SK-N-SH (cell line): ENCODE measurements at regions not wholly inside any gene's neighbourhood (a gene's known extent, or its start where the extent isn't known, plus 50 kb on each side); places are given as distances from the start of the nearest gene placed in this dataset.

ENCODE experiments used
- CTCF ChIA-PET: fragments of 300-600, 350-600 bp; formaldehyde crosslinking; extraction: SDS; loops from one replicate; lab custom pipeline; 2021; lab: Yijun Ruan, JAX
- POLR2A ChIA-PET: fragments of 350-600 bp; sonication (Branson Sonifier 250); formaldehyde crosslinking; extraction: SDS; loops from one replicate; lab custom pipeline; 2020; ENCODE audit warnings: antibody characterized with exemption, inconsistent platforms; lab: Yijun Ruan, JAX
- DNase-seq: peaks from one replicate; pipeline ENCODE4 v3.0.0; 2012
- H2AFZ ChIP-seq: fragments of 200-600 bp; sonication (generic); 2 replicates; pipeline ENCODE4 v1.8.1; 2016; ENCODE audit warnings: antibody characterized with exemption, mild to moderate bottlenecking, low read depth
- H3F3A ChIP-seq: fragments of 200-600 bp; sonication (generic); replicated peaks from 2 replicates; pipeline ENCODE3; 2016; ENCODE audit warnings: antibody characterized with exemption, mild to moderate bottlenecking; ENCODE audit not compliant: insufficient read depth
- H3K27ac ChIP-seq, 2 experiments: fragments of 200-500 bp in 1 of 2; fragments of 200-600 bp in 1 of 2; sonication (Bioruptor generic) in 1 of 2; sonication (generic), shearing (Covaris generic) in 1 of 2; 2 replicates each; pipeline versions ENCODE4 v1.5.1 to v1.6.1; 2014 to 2016; ENCODE audit warnings: low read depth in 2 of 2, inconsistent platforms in 1 of 2, low read length in 1 of 2, mild to moderate bottlenecking in 1 of 2, mixed read lengths in 1 of 2
- H3K27me3 ChIP-seq: fragments of 200-600 bp; sonication (generic), shearing (Covaris generic); 2 replicates; pipeline ENCODE4 v1.6.1; 2016; ENCODE audit warnings: mixed run types; ENCODE audit not compliant: insufficient read depth
- H3K36me3 ChIP-seq, 2 experiments: fragments of 200-500 bp in 1 of 2; fragments of 200-600 bp in 1 of 2; sonication (Bioruptor generic) in 1 of 2; sonication (generic) in 1 of 2; replicated peaks in 1 of 2; 2 replicates each; pipeline versions ENCODE3 to v1.5.1; 2014 to 2016; ENCODE audit warnings: low read length in 1 of 2, mild to moderate bottlenecking in 1 of 2; ENCODE audit not compliant: insufficient read depth in 2 of 2, control insufficient read depth in 1 of 2
- H3K4me1 ChIP-seq, 2 experiments: fragments of 200-500 bp in 1 of 2; fragments of 200-600 bp in 1 of 2; sonication (Bioruptor generic) in 1 of 2; sonication (generic), shearing (Covaris generic) in 1 of 2; 2 replicates each; pipeline versions ENCODE4 v1.5.1 to v1.6.1; 2014 to 2016; ENCODE audit warnings: low read depth in 1 of 2, low read length in 1 of 2, mixed run types in 1 of 2; ENCODE audit not compliant: insufficient read depth in 2 of 2, control insufficient read depth in 1 of 2
- H3K4me2 ChIP-seq: fragments of 200-600 bp; sonication (generic), shearing (Covaris generic); 2 replicates; pipeline ENCODE4 v1.6.1; 2017; ENCODE audit warnings: mixed run types
- H3K4me3 ChIP-seq, 2 experiments: fragments of 200-500 bp in 1 of 2; fragments of 200-600 bp in 1 of 2; sonication (Bioruptor generic) in 1 of 2; sonication (generic), shearing (Covaris generic) in 1 of 2; 2 replicates each; pipeline versions ENCODE4 v1.5.1 to v1.8.1; 2014 to 2016; ENCODE audit warnings: low read depth in 2 of 2, inconsistent platforms in 1 of 2, low read length in 1 of 2, mild to moderate bottlenecking in 1 of 2, mixed read lengths in 1 of 2, moderate library complexity in 1 of 2
- H3K79me2 ChIP-seq: fragments of 200-600 bp; sonication (generic); 2 replicates; pipeline ENCODE4 v1.8.1; 2017; ENCODE audit warnings: mild to moderate bottlenecking; ENCODE audit not compliant: insufficient read depth
- H3K9ac ChIP-seq: fragments of 200-600 bp; sonication (generic); 2 replicates; pipeline ENCODE4 v1.6.1; 2017; ENCODE audit warnings: mixed run types
- H3K9me2 ChIP-seq: fragments of 200-600 bp; sonication (generic); 2 replicates; pipeline ENCODE4 v1.6.1; 2017; ENCODE audit warnings: mixed run types
- H3K9me3 ChIP-seq: fragments of 200-600 bp; sonication (generic); 2 replicates; pipeline ENCODE4 v1.6.1; 2017; ENCODE audit warnings: mixed run types, mild to moderate bottlenecking, moderate library complexity
- H4K20me1 ChIP-seq: fragments of 200-600 bp; sonication (generic); 2 replicates; pipeline ENCODE4 v1.6.1; 2017; ENCODE audit warnings: mild to moderate bottlenecking, mixed run types; ENCODE audit not compliant: insufficient read depth
- CHD2 ChIP-seq: fragments of 150-350 bp; IDR thresholded peaks from 2 replicates; pipeline ENCODE4 v1.6.1; 2018; ENCODE audit warnings: low read length; ENCODE audit not compliant: partially characterized antibody
- ELF1 ChIP-seq: IDR thresholded peaks from 2 replicates; pipeline ENCODE4 v1.4.0; 2012
- EP300 ChIP-seq, 2 experiments: IDR thresholded peaks; 2 replicates each; pipeline versions ENCODE4 v1.4.0 to v1.6.1; 2012; ENCODE audit warnings: borderline replicate concordance in 1 of 2, low read depth in 1 of 2, low read length in 1 of 2
- EZH2phosphoT487 ChIP-seq: fragments of 200-600 bp; sonication (generic); IDR thresholded peaks from 2 replicates; pipeline ENCODE4 v1.6.1; 2017; ENCODE audit warnings: low read depth, mixed run types, mild to moderate bottlenecking, antibody characterized with exemption, moderate library complexity, borderline replicate concordance
- FOSL2 ChIP-seq: IDR thresholded peaks from 2 replicates; pipeline ENCODE4 v1.4.0; 2012; ENCODE audit warnings: low read depth, mild to moderate bottlenecking, moderate library complexity, borderline replicate concordance
- FOXJ3 ChIP-seq: sonication (generic); formaldehyde crosslinking; IDR thresholded peaks from 2 replicates; pipeline ENCODE4 v1.5.1; 2020; ENCODE audit warnings: mild to moderate bottlenecking, missing genetic modification reagents
- GABPA ChIP-seq: IDR thresholded peaks from 2 replicates; pipeline ENCODE4 v1.4.0; 2012; ENCODE audit warnings: low read depth, mild to moderate bottlenecking
- IRF3 ChIP-seq: fragments of 150-350 bp; IDR thresholded peaks from 2 replicates; pipeline ENCODE4 v1.6.1; 2016; ENCODE audit warnings: mild to moderate bottlenecking, low read depth, low read length
- JUND ChIP-seq: IDR thresholded peaks from 2 replicates; pipeline ENCODE4 v1.4.0; 2012
- MAX ChIP-seq: IDR thresholded peaks from 2 replicates; pipeline ENCODE4 v1.4.0; 2012; ENCODE audit warnings: low read depth
- MEF2A ChIP-seq: IDR thresholded peaks from 2 replicates; pipeline ENCODE4 v1.4.0; 2012; ENCODE audit warnings: low read depth, borderline replicate concordance
- MXI1 ChIP-seq: IDR thresholded peaks from 2 replicates; pipeline ENCODE4 v1.6.1; 2012; ENCODE audit warnings: mild to moderate bottlenecking, low read depth, low read length, improper control_type of control experiment
- NFIC ChIP-seq: IDR thresholded peaks from 2 replicates; pipeline ENCODE4 v1.4.0; 2012; ENCODE audit warnings: borderline replicate concordance
- POLR2AphosphoS5 ChIP-seq: IDR thresholded peaks from 2 replicates; pipeline ENCODE4 v1.6.1; 2012; ENCODE audit warnings: low read depth, low read length
- RCOR1 ChIP-seq: fragments of 150-350 bp; IDR thresholded peaks from 2 replicates; pipeline ENCODE4 v1.6.1; 2017; ENCODE audit warnings: antibody characterized with exemption, low read length
- RFX5 ChIP-seq: IDR thresholded peaks from 2 replicates; pipeline ENCODE4 v1.6.1; 2012; ENCODE audit warnings: mild to moderate bottlenecking, improper control_type of control experiment, low read length
- SIN3A ChIP-seq: IDR thresholded peaks from 2 replicates; pipeline ENCODE4 v1.6.1; 2012; ENCODE audit warnings: low read depth, mild to moderate bottlenecking, low read length, moderate library complexity, borderline replicate concordance
- TCF12 ChIP-seq: IDR thresholded peaks from 2 replicates; pipeline ENCODE4 v1.4.0; 2012
- TEAD4 ChIP-seq: IDR thresholded peaks from 2 replicates; pipeline ENCODE4 v1.4.0; 2012; ENCODE audit warnings: mild to moderate bottlenecking, borderline replicate concordance; ENCODE audit not compliant: insufficient read depth
- USF1 ChIP-seq: IDR thresholded peaks from 2 replicates; pipeline ENCODE4 v1.4.0; 2012; ENCODE audit warnings: low read depth, borderline replicate concordance
- USF2 ChIP-seq: fragments of 150-350 bp; IDR thresholded peaks from 2 replicates; pipeline ENCODE4 v1.6.1; 2017; ENCODE audit warnings: antibody characterized with exemption, low read length, low read depth, borderline replicate concordance
- YY1 ChIP-seq: IDR thresholded peaks from 2 replicates; pipeline ENCODE4 v1.4.0; 2012; ENCODE audit warnings: low read depth, mild to moderate bottlenecking
- WGBS: methylation state at CpG from one replicate; pipeline ENCODE4 v1.1.6; 2017; ENCODE audit warnings: low lambda C conversion rate; 5-methylcytosine and 5-hydroxymethylcytosine counted together

- no peaks in the 10 kb centered on the region for H3K36me3 ChIP-seq
- H3K79me2 ChIP-seq = no peaks in the 10 kb centered on the region
- no peaks in the 10 kb centered on the region for H3K9me3 ChIP-seq
- peaks cover 0 to 3% of the 10 kb centered on the region in 2 experiments; a peak in 1 of 4 replicates for H3K4me1 ChIP-seq
- H3K27me3 ChIP-seq = no peaks in the 10 kb centered on the region
- no peaks in the 10 kb centered on the region for H4K20me1 ChIP-seq
- WGBS = 32% methylated on average over 1 of the region's 1 CpG
- H3K27ac ChIP-seq = no peak overlapping the region
- H3K9me2 ChIP-seq = no peaks in the 10 kb centered on the region
- CTCF ChIA-PET = no interaction called here
- TF ChIP-seq SIN3A = no peak
- TF ChIP-seq EP300 (IDR thresholded peaks at IDR 0.05; ENCODE audit: borderline replicate concordance in 1 of 2, low read depth in 1 of 2, low read length in 1 of 2) = no peak
- TF ChIP-seq FOSL2 = no peak
- no peak for TF ChIP-seq ELF1
- no peak for TF ChIP-seq MEF2A
- no peak for TF ChIP-seq FOXJ3 (CRISPR knock-in tag)
- DNase-seq = no peak
- H3F3A ChIP-seq = no peaks in the 10 kb centered on the region
- H3K4me3 ChIP-seq = no peak overlapping the region
- POLR2A ChIA-PET = no interaction called here
- no peak overlapping the region for H3K9ac ChIP-seq
- H2AFZ ChIP-seq = no peak overlapping the region
- H3K4me2 ChIP-seq = no peak overlapping the region
These were observed 636.1 kb upstream of the KLHL29 start for GRCh38 chr2:22748909-22749308.

- no peak overlapping the region for H3K27ac ChIP-seq
- H3K36me3 ChIP-seq = no peaks in the 10 kb centered on the region
- no peaks in the 10 kb centered on the region for H3K9me3 ChIP-seq
- POLR2A ChIA-PET = no interaction called here
- no peak overlapping the region for H3K4me3 ChIP-seq
- no peaks in the 10 kb centered on the region for H4K20me1 ChIP-seq
- H3K9me2 ChIP-seq = no peaks in the 10 kb centered on the region
- H3K79me2 ChIP-seq = no peaks in the 10 kb centered on the region
- H3K9ac ChIP-seq = no peak overlapping the region
- no peak for TF ChIP-seq CHD2
- TF ChIP-seq JUND = no peak
- no peak for TF ChIP-seq POLR2AphosphoS5
- peaks cover 0 to 3% of the 10 kb centered on the region in 2 experiments; a peak in 1 of 4 replicates for H3K4me1 ChIP-seq
- H3F3A ChIP-seq = no peaks in the 10 kb centered on the region
- no peak overlapping the region for H2AFZ ChIP-seq
- H3K27me3 ChIP-seq = no peaks in the 10 kb centered on the region
- WGBS = 20% methylated on average over 7 of the region's 7 CpGs
- no peak overlapping the region for H3K4me2 ChIP-seq
- DNase-seq = no peak
- CTCF ChIA-PET = interaction anchor here (1.4 to 1.6 kb wide), 4 partner anchors 10 to 598 kb away, joined by 3 to 5 read pairs (median 5); no protein-coding TSS in a partner anchor
These were observed 631.5 kb upstream of the KLHL29 start for GRCh38 chr2:22753476-22753875.

GRCh38 chr2:22756276-22757043, 628.5 kb upstream of the KLHL29 start:
- no peaks in the 10 kb centered on the region for H3K9me2 ChIP-seq
- no peaks in the 10 kb centered on the region for H3K9me3 ChIP-seq
- 29% methylated on average over 9 of the region's 9 CpGs for WGBS
- H3K4me2 ChIP-seq = no peak overlapping the region
- POLR2A ChIA-PET = no interaction called here
- no peak overlapping the region for H3K9ac ChIP-seq
- H4K20me1 ChIP-seq = no peaks in the 10 kb centered on the region
- H3K4me3 ChIP-seq = no peak overlapping the region
- no peak overlapping the region for H2AFZ ChIP-seq
- no peak for DNase-seq
- H3K27ac ChIP-seq = no peak overlapping the region
- H3F3A ChIP-seq = no peaks in the 10 kb centered on the region
- no peaks in the 10 kb centered on the region for H3K27me3 ChIP-seq
- no peaks in the 10 kb centered on the region for H3K36me3 ChIP-seq
- CTCF ChIA-PET = no interaction called here
- peaks cover 0 to 3% of the 10 kb centered on the region in 2 experiments; a peak in 1 of 4 replicates for H3K4me1 ChIP-seq
- H3K79me2 ChIP-seq = no peaks in the 10 kb centered on the region
- no peak for TF ChIP-seq EZH2phosphoT487
- no peak for TF ChIP-seq MXI1
- TF ChIP-seq RCOR1 = no peak
- TF ChIP-seq ELF1 = no peak
- no peak for TF ChIP-seq CHD2
- TF ChIP-seq TEAD4 = no peak
- TF ChIP-seq TCF12 = no peak
- no peak for TF ChIP-seq NFIC
- no peak for TF ChIP-seq GABPA
- no peak for TF ChIP-seq IRF3
- TF ChIP-seq YY1 = no peak
- TF ChIP-seq USF2 = no peak
- no peak for TF ChIP-seq MAX
- no peak for TF ChIP-seq USF1
- no peak for TF ChIP-seq RFX5
